ENCODE measurements at regions not wholly inside any gene's neighbourhood (a gene's known extent, or its start where the extent isn't known, plus 50 kb on each side); places are given as distances from the start of the nearest gene placed in this dataset.
"Not testable (repeated sequence)": the region's sequence is repeated elsewhere in the genome, so short reads cannot be mapped to it uniquely, and the experiment has no call there.

GRCh38 chr5:20943183-20943971 lies 955.4 kb upstream of the CDH18 start:
- CTCF ChIA-PET: not testable (repeated sequence)

DNA sequence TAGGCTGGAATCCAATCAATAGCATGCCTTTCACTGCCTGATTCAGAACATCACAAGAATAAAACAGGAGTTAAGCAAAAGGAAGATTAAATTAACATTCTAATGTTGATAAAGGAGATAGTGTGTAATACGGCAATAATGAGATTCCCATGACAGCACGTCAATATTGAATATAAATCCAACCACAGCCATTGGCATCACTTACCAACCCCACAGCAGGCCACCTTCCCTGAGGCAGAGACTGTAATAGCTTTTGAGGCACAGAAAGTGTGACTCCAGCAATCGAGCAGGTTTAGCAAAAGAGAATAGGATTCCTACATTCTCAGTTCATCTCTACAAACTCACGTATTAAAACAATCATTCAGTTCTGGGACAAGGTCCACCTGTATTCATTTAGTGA lies 954.6 kb upstream of the CDH18 start:
- H3K36me3 ChIP-seq (ENCODE audit: control insufficient read depth in 2 of 2, insufficient read depth in 2 of 2, low read length in 1 of 2); in situ Hi-C loops (cut with MboI); H3K4me3 ChIP-seq; DNase-seq (ENCODE audit: low read depth, low spot score); H3K4me1 ChIP-seq (ENCODE audit: control insufficient read depth, insufficient read depth, low read length); H2AFZ ChIP-seq (ENCODE audit: control insufficient read depth, low read depth, low read length); H3K79me2 ChIP-seq (ENCODE audit: control insufficient read depth, insufficient read depth, low read length); RAD21 ChIA-PET (ENCODE audit: unreplicated experiment); H3K27ac ChIP-seq (ENCODE audit: control insufficient read depth, insufficient read depth); H3K27me3 ChIP-seq (replicated peaks in 1 of 2; ENCODE audit: control insufficient read depth in 2 of 2, insufficient read depth in 2 of 2, low read length in 1 of 2); H3K4me2 ChIP-seq (ENCODE audit: control insufficient read depth, insufficient read depth); H3K9me3 ChIP-seq (replicated peaks; ENCODE audit: control insufficient read depth, insufficient read depth, low read length); ATAC-seq; BruUV-seq (replicated peaks); FAIRE-seq; intact Hi-C loops (cut with micrococcal nuclease; ENCODE audit: unreplicated experiment); POLR2A ChIA-PET; SMC1A ChIA-PET (ENCODE audit: uncharacterized antibody, unreplicated experiment); H4K20me1 ChIP-seq (ENCODE audit: control insufficient read depth, insufficient read depth); CTCF ChIA-PET; H3K9ac ChIP-seq (ENCODE audit: control insufficient read depth, insufficient read depth, low read length): not testable (repeated sequence)
- WGBS (ENCODE audit: insufficient coverage, insufficient replicate concordance, low lambda C conversion rate, missing lambda C conversion rate): 31% methylated on average over 4 of the region's 4 CpGs

More at GRCh38 chr5:20943183-20943971, 955.4 kb upstream of the CDH18 start:
- H4K20me1 ChIP-seq (ENCODE audit: control insufficient read depth, insufficient read depth); FAIRE-seq; POLR2A ChIA-PET; H3K27ac ChIP-seq (ENCODE audit: control insufficient read depth, insufficient read depth); H2AFZ ChIP-seq (ENCODE audit: control insufficient read depth, low read depth, low read length); BruUV-seq (replicated peaks); H3K4me2 ChIP-seq (ENCODE audit: control insufficient read depth, insufficient read depth); H3K9ac ChIP-seq (ENCODE audit: control insufficient read depth, insufficient read depth, low read length); intact Hi-C loops (cut with micrococcal nuclease; ENCODE audit: unreplicated experiment); H3K9me3 ChIP-seq (replicated peaks; ENCODE audit: control insufficient read depth, insufficient read depth, low read length); H3K4me3 ChIP-seq; in situ Hi-C loops (cut with MboI); H3K27me3 ChIP-seq (replicated peaks in 1 of 2; ENCODE audit: control insufficient read depth in 2 of 2, insufficient read depth in 2 of 2, low read length in 1 of 2); DNase-seq (ENCODE audit: low read depth, low spot score); RAD21 ChIA-PET (ENCODE audit: unreplicated experiment); H3K4me1 ChIP-seq (ENCODE audit: control insufficient read depth, insufficient read depth, low read length); ATAC-seq; H3K79me2 ChIP-seq (ENCODE audit: control insufficient read depth, insufficient read depth, low read length); H3K36me3 ChIP-seq (ENCODE audit: control insufficient read depth in 2 of 2, insufficient read depth in 2 of 2, low read length in 1 of 2); SMC1A ChIA-PET (ENCODE audit: uncharacterized antibody, unreplicated experiment): not testable (repeated sequence)
- WGBS (ENCODE audit: insufficient coverage, insufficient replicate concordance, low lambda C conversion rate, missing lambda C conversion rate): 38% methylated on average over 3 of the region's 3 CpGs

DNA sequence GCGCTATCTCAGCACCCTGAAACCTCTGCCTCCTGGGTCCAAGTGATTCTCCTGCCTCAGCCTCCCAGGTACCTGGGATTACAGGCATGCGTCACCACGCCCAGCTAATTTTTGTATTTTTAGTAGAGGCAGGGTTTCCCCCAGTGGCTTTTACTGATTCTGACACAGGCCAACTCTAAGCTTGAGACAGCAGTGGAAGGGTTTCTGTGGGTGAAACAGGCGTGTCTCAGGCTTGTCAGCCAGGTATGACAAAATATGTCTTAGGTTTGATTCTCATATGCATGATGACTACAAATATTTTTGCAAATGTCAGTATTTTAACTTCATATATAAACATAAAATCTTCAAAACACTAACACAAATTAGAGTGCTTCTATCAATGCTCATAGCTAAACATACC lies 952.8 kb upstream of the CDH18 start:
- FAIRE-seq: not testable (repeated sequence)

DNA sequence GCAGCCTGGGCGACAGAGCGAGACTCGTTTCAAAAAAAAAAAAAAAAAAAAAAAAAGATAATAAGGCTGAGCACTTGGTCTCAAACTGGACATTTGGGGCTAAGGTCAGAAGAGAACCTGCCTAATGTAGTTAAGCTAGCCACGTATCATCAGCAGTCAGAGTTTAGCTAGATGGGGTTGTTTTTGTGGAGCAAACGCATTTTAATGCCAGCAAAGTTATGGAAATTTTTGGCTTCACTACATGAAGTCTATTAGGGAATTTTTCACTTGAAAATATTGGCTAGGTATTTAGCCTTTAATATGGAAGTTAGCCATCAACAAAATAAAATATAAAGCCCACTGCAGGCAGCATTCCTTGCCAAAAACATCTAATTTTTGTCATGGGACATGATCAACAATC lies 902.9 kb upstream of the CDH18 start:
- H3K36me3 ChIP-seq (ENCODE audit: control insufficient read depth in 2 of 2, insufficient read depth in 2 of 2, low read length in 1 of 2); in situ Hi-C loops (cut with MboI); H3K4me2 ChIP-seq (ENCODE audit: control insufficient read depth, insufficient read depth); H3K4me3 ChIP-seq; intact Hi-C loops (cut with micrococcal nuclease; ENCODE audit: unreplicated experiment); H3K27ac ChIP-seq (ENCODE audit: control insufficient read depth, insufficient read depth); POLR2A ChIA-PET; FAIRE-seq; ATAC-seq; H3K27me3 ChIP-seq (replicated peaks in 1 of 2; ENCODE audit: control insufficient read depth in 2 of 2, insufficient read depth in 2 of 2, low read length in 1 of 2); H3K79me2 ChIP-seq (ENCODE audit: control insufficient read depth, insufficient read depth, low read length); H3K4me1 ChIP-seq (ENCODE audit: control insufficient read depth, insufficient read depth, low read length); H3K9ac ChIP-seq (ENCODE audit: control insufficient read depth, insufficient read depth, low read length); RAD21 ChIA-PET (ENCODE audit: unreplicated experiment); BruUV-seq (replicated peaks); H4K20me1 ChIP-seq (ENCODE audit: control insufficient read depth, insufficient read depth); H3K9me3 ChIP-seq (replicated peaks; ENCODE audit: control insufficient read depth, insufficient read depth, low read length); H2AFZ ChIP-seq (ENCODE audit: control insufficient read depth, low read depth, low read length); DNase-seq (ENCODE audit: low read depth, low spot score); SMC1A ChIA-PET (ENCODE audit: uncharacterized antibody, unreplicated experiment): not testable (repeated sequence)
- 36% methylated on average over 4 of the region's 5 CpGs for WGBS (ENCODE audit: insufficient coverage, insufficient replicate concordance, low lambda C conversion rate, missing lambda C conversion rate)
- CTCF ChIA-PET: interaction anchor here (0.6 kb wide), 1 partner anchor 117 kb away, joined by 4 read pairs; no protein-coding TSS in a partner anchor

More for the DNA sequence above, 952.8 kb upstream of the CDH18 start:
- POLR2A ChIA-PET; DNase-seq (ENCODE audit: low read depth, low spot score); in situ Hi-C loops (cut with MboI); RAD21 ChIA-PET (ENCODE audit: unreplicated experiment); H3K4me2 ChIP-seq (ENCODE audit: control insufficient read depth, insufficient read depth); H3K27ac ChIP-seq (ENCODE audit: control insufficient read depth, insufficient read depth); H3K79me2 ChIP-seq (ENCODE audit: control insufficient read depth, insufficient read depth, low read length); H3K9ac ChIP-seq (ENCODE audit: control insufficient read depth, insufficient read depth, low read length); H3K4me1 ChIP-seq (ENCODE audit: control insufficient read depth, insufficient read depth, low read length); H2AFZ ChIP-seq (ENCODE audit: control insufficient read depth, low read depth, low read length); H3K27me3 ChIP-seq (replicated peaks in 1 of 2; ENCODE audit: control insufficient read depth in 2 of 2, insufficient read depth in 2 of 2, low read length in 1 of 2); ATAC-seq; H4K20me1 ChIP-seq (ENCODE audit: control insufficient read depth, insufficient read depth); intact Hi-C loops (cut with micrococcal nuclease; ENCODE audit: unreplicated experiment); H3K4me3 ChIP-seq; H3K36me3 ChIP-seq (ENCODE audit: control insufficient read depth in 2 of 2, insufficient read depth in 2 of 2, low read length in 1 of 2); H3K9me3 ChIP-seq (replicated peaks; ENCODE audit: control insufficient read depth, insufficient read depth, low read length); SMC1A ChIA-PET (ENCODE audit: uncharacterized antibody, unreplicated experiment); BruUV-seq (replicated peaks); CTCF ChIA-PET: not testable (repeated sequence)
- 5% methylated on average over 3 of the region's 4 CpGs for WGBS (ENCODE audit: insufficient coverage, insufficient replicate concordance, low lambda C conversion rate, missing lambda C conversion rate)

Data from GM12878 (cell line).